ENCODE measurements at regions not wholly inside any gene's neighbourhood (a gene's known extent, or its start where the extent isn't known, plus 50 kb on each side); places are given as distances from the start of the nearest gene placed in this dataset.

DNA sequence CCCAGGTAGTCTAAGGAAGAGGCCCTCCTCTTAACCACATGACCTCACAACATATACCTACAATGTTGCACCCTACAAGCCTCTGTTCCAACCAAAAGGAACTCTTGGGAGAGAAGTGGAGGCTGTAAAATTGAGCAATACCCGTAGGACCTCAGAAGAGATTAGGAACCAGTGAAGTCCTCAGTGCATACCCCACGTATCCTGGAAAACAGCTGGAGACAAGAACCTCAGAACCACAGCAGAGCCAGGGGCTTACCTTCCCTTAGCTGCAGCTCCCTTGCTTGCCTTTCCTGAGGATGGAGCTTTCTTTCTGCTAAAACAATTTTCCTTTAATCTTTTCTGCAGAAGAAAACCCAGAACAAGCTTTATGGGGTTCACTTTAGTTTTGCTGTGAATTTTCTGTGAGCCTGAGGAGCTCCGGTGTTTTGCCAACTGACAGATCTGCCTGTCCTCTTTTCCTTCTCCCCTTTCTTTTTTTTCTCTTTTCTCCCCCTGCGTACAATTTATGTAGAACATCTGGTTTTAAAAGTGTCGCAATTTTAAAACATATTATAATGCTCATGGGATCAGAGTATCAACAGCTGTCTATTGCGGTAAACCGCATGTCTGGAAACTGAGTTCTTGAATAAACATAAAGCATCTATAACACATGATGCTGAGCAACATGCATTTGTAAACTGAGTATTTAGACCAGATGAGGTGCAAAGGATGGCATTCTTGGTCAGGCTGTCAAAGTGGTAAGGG lies 226.4 kb upstream of the MAF start:
- Histone ChIP-seq H3K36me3 (replicated peaks in 1 of 2) (no peaks in the 10 kb centered on the region), H3K27me3 (no peaks in the 10 kb centered on the region), H3K4me3 (no peak overlapping the region), H3K9me3 (replicated peaks in 1 of 3) (peaks cover 0 to 4% (median 0%) of the 10 kb centered on the region in 3 donors), H3K27ac (no peak overlapping the region), H3K4me1 (replicated peaks in 1 of 2) (no peaks in the 10 kb centered on the region)
- TF ChIP-seq, protein P1, sequence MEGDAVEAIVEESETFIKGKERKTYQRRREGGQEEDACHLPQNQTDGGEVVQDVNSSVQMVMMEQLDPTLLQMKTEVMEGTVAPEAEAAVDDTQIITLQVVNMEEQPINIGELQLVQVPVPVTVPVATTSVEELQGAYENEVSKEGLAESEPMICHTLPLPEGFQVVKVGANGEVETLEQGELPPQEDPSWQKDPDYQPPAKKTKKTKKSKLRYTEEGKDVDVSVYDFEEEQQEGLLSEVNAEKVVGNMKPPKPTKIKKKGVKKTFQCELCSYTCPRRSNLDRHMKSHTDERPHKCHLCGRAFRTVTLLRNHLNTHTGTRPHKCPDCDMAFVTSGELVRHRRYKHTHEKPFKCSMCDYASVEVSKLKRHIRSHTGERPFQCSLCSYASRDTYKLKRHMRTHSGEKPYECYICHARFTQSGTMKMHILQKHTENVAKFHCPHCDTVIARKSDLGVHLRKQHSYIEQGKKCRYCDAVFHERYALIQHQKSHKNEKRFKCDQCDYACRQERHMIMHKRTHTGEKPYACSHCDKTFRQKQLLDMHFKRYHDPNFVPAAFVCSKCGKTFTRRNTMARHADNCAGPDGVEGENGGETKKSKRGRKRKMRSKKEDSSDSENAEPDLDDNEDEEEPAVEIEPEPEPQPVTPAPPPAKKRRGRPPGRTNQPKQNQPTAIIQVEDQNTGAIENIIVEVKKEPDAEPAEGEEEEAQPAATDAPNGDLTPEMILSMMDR (IDR thresholded peaks at IDR 0.05): no peak
- no peak for TF ChIP-seq POLR2A (IDR thresholded peaks at IDR 0.05)
- DNase-seq: no peak
- WGBS, 4 donors: 71 to 83% (median 80%) methylated on average over 7 of the region's 7 CpGs
- intact Hi-C loops (cut with DNase I): no loop called here

DNA sequence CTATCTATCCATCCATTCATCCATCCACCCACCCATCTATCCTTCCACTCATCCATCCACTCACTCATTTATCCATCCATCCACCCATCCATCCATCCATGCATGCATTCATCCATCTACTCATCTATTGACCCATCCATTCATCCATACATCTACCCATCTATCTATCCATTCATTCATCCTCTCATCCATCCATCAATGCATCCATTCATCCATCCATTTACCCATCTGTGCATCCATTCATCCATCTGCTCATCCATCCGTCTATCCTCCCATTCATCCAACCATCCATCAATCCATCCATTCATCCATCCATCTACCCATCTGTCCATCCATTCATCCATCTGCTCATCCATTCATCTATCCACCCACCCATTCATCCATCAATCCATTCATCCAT lies 224.5 kb upstream of the MAF start:
- Histone ChIP-seq H3K4me1 (replicated peaks in 1 of 2) (no peaks in the 10 kb centered on the region), H3K4me3 (no peak overlapping the region), H3K36me3 (replicated peaks in 1 of 2) (no peaks in the 10 kb centered on the region), H3K27me3 (no peaks in the 10 kb centered on the region), H3K27ac (no peak overlapping the region), H3K9me3 (replicated peaks in 1 of 3) (peaks cover 0 to 4% (median 0%) of the 10 kb centered on the region in 3 donors)
- no peak for DNase-seq
- 66 to 79% (median 72%) methylated on average over 1 of the region's 1 CpG for WGBS, 4 donors
- TF ChIP-seq POLR2A (IDR thresholded peaks at IDR 0.05): no peak
- TF ChIP-seq, protein P1 (IDR thresholded peaks at IDR 0.05): no peak
- intact Hi-C loops (cut with DNase I): no loop called here

DNA sequence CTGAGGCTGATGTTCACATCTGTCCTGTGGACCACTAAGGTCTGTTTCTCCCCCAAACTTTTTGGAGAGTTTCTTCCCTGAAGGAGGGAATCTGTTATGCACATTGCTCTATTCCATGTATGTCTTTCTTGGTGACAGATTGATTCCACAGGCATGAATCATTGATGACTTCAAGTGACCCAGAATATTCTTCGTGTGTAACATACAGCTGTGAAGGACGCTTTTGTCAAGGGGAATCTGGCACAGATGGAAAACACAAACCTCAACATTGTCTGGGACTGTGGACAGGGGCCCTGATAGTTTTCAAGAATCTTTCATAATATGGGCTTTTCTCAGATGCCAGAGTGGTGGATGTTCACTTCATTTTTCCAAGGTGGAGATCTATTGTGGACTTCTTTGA lies 223.1 kb upstream of the MAF start:
- H3K27ac ChIP-seq: no peak overlapping the region
- no peak for DNase-seq
- no peaks in the 10 kb centered on the region for H3K36me3 ChIP-seq (replicated peaks in 1 of 2)
- H3K27me3 ChIP-seq: no peaks in the 10 kb centered on the region
- H3K9me3 ChIP-seq (replicated peaks in 1 of 3): no peaks in the 10 kb centered on the region
- 32 to 45% (median 38%) methylated on average over 2 of the region's 2 CpGs for WGBS, 4 donors
- intact Hi-C loops (cut with DNase I): no loop called here
- H3K4me1 ChIP-seq (replicated peaks in 1 of 2): no peaks in the 10 kb centered on the region
- no peak overlapping the region for H3K4me3 ChIP-seq
- TF ChIP-seq POLR2A (IDR thresholded peaks at IDR 0.05): no peak
- TF ChIP-seq, protein P1 (IDR thresholded peaks at IDR 0.05): no peak

DNA sequence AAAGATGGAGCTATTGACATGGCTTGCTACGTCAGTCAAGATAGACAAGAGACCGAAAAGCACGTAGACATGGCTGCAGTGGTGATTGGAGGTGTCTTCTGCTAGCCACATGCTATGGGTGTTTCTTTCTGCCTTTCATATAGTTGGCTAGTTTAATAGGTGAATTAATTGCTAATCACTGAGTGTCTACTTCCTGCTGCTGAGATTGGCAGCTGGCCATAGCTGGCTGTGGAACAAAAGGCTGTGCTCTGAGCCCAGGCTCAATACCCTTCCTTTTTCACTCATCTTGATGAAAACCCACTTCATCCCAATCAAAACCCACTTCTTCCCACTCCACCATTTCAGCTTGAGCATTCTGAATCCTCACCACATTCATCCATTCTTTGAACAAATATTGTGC lies 221.4 kb upstream of the MAF start:
- DNase-seq: no peak
- H3K4me3 ChIP-seq: no peak overlapping the region
- 90 to 99% (median 93%) methylated on average over 3 of the region's 3 CpGs for WGBS, 4 donors

More for the DNA sequence above, 221.4 kb upstream of the MAF start:
- Histone ChIP-seq H3K36me3 (replicated peaks in 1 of 2) (no peaks in the 10 kb centered on the region), H3K9me3 (replicated peaks in 1 of 3) (no peaks in the 10 kb centered on the region), H3K27me3 (no peaks in the 10 kb centered on the region), H3K4me1 (replicated peaks in 1 of 2) (no peaks in the 10 kb centered on the region), H3K27ac (no peak overlapping the region)
- intact Hi-C loops (cut with DNase I): no loop called here
- TF ChIP-seq, protein P1 (IDR thresholded peaks at IDR 0.05): no peak
- TF ChIP-seq POLR2A (IDR thresholded peaks at IDR 0.05): no peak
